K562 (cell line): ENCODE measurements at regions not wholly inside any gene's neighbourhood (a gene's known extent, or its start where the extent isn't known, plus 50 kb on each side); places are given as distances from the start of the nearest gene placed in this dataset.

Experiments
- COPS2 ChIP-seq: fragments of 450-650 bp; conservative IDR thresholded peaks from 2 replicates; pipeline ENCODE4 v1.6.1; 2016; ENCODE audit warnings: mild to moderate bottlenecking, moderate library complexity
- CTCF ChIP-seq, 3 experiments: IDR thresholded peaks in 2 of 3; conservative IDR thresholded peaks in 1 of 3; 2 replicates each; pipeline ENCODE4 v1.5.1; 2011 to 2012; ENCODE audit warnings: low read length in 3 of 3, mild to moderate bottlenecking in 3 of 3, control low read depth in 2 of 3, improper control_type of control experiment in 1 of 3, inconsistent platforms in 1 of 3, low read depth in 1 of 3, mixed read lengths in 1 of 3, moderate library complexity in 1 of 3; ENCODE audit not compliant: insufficient read depth in 2 of 3
- ELF2 ChIP-seq: fragments of 250-450 bp; sonication (Bioruptor Pico); IDR thresholded peaks from 2 replicates; pipeline ENCODE4 v1.5.0; 2021; ENCODE audit warnings: mild to moderate bottlenecking
- EZH2 ChIP-seq: IDR thresholded peaks from 2 replicates; pipeline ENCODE4 v1.6.1; 2012; ENCODE audit warnings: low read depth, mild to moderate bottlenecking, inconsistent platforms, low read length, borderline replicate concordance
- KLF10 ChIP-seq: fragments of 250-450 bp; sonication (Bioruptor Pico); IDR thresholded peaks from 2 replicates; pipeline ENCODE4 v1.6.1; 2021; ENCODE audit warnings: matching md5 sums
- LCOR ChIP-seq: sonication (generic); formaldehyde crosslinking; IDR thresholded peaks from 2 replicates; pipeline ENCODE4 v1.8.0; 2022; ENCODE audit warnings: mild to moderate bottlenecking, missing genetic modification reagents
- PCBP1 ChIP-seq: fragments of 200-400 bp; formaldehyde crosslinking; IDR thresholded peaks from 2 replicates; pipeline ENCODE4 v1.6.1; 2018; ENCODE audit warnings: mild to moderate bottlenecking, low read depth, low read length; ENCODE audit not compliant: poor library complexity, severe bottlenecking
- PHF8 ChIP-seq: fragments of 200-600 bp; sonication (generic); IDR thresholded peaks from 2 replicates; pipeline ENCODE4 v1.6.1; 2012; ENCODE audit warnings: mixed run types, mild to moderate bottlenecking, inconsistent platforms, low read length, moderate library complexity, borderline replicate concordance
- RCOR1 ChIP-seq, 2 experiments: IDR thresholded peaks; 2 replicates each; pipeline ENCODE4 v1.6.1; 2012; ENCODE audit warnings: low read depth in 2 of 2, low read length in 2 of 2, borderline replicate concordance in 1 of 2, improper control_type of control experiment in 1 of 2
- SIN3A ChIP-seq, 2 experiments: fragments of 150-350 bp in 1 of 2; IDR thresholded peaks; 2 replicates each; pipeline ENCODE4 v1.6.1; 2011 to 2016; ENCODE audit warnings: borderline replicate concordance in 2 of 2, low read depth in 2 of 2, low read length in 2 of 2, mild to moderate bottlenecking in 2 of 2, moderate library complexity in 2 of 2; ENCODE audit not compliant: control insufficient read depth in 1 of 2
- ZNF143 ChIP-seq: sonication (generic); formaldehyde crosslinking; IDR thresholded peaks from 2 replicates; pipeline ENCODE4 v1.9.0; 2022; ENCODE audit warnings: mild to moderate bottlenecking, missing genetic modification reagents
- ZNF274 ChIP-seq: IDR thresholded peaks from 2 replicates; pipeline ENCODE4 v1.6.1; 2011; ENCODE audit warnings: low read depth, mild to moderate bottlenecking, low read length, moderate library complexity, borderline replicate concordance

- TF ChIP-seq EZH2: no peak
- TF ChIP-seq LCOR (CRISPR knock-in tag): no peak
- TF ChIP-seq RCOR1 (IDR thresholded peaks at IDR 0.05; ENCODE audit: borderline replicate concordance in 1 of 2, low read depth in 2 of 2, low read length in 2 of 2): no peak
- TF ChIP-seq COPS2: no peak
- TF ChIP-seq CTCF (IDR thresholded peaks at IDR 0.05 in 2 of 3, conservative IDR thresholded peaks at IDR 0.05 in 1 of 3; ENCODE audit: insufficient read depth in 2 of 3, low read depth in 1 of 3, low read length in 3 of 3): no peak
- no peak for TF ChIP-seq PHF8
- no peak for TF ChIP-seq KLF10 (CRISPR knock-in tag)
- no peak for TF ChIP-seq SIN3A (IDR thresholded peaks at IDR 0.05; ENCODE audit: borderline replicate concordance in 2 of 2, control insufficient read depth in 1 of 2, low read depth in 2 of 2, low read length in 2 of 2)
- no peak for TF ChIP-seq ELF2 (CRISPR knock-in tag)
- TF ChIP-seq ZNF143 (CRISPR knock-in tag): no peak
- no peak for TF ChIP-seq ZNF274
- TF ChIP-seq PCBP1: no peak
These were observed 245.1 kb downstream of the SCG2 start for GRCh38 chr2:223357076-223357475.
